Activated naive CD4-positive, alpha-beta T cell treated with anti-CD3 and anti-CD28 coated beads for 36 hours (primary cell): ENCODE measurements at regions not wholly inside any gene's neighbourhood (a gene's known extent, or its start where the extent isn't known, plus 50 kb on each side); places are given as distances from the start of the nearest gene placed in this dataset.
A peak's percentile ranks its signal among the peaks of the same experiment; 100 is the strongest.

Experiments
- CTCF ChIA-PET: fragments of 350-600 bp; sonication (Branson Sonifier 250); formaldehyde crosslinking; loops from one replicate; lab custom pipeline; 2021; ENCODE audit warnings: antibody characterized with exemption; lab: Charles Lee
- DNase-seq: peaks from one replicate; pipeline ENCODE4 v3.0.0-alpha.2; 2020
- H3K27ac Mint-ChIP-seq: one replicate; pipeline ENCODE4 v1.8.0; 2021; ENCODE audit warnings: mild to moderate bottlenecking, mixed read lengths
- H3K27me3 Mint-ChIP-seq: one replicate; pipeline ENCODE4 v1.8.0; 2021; ENCODE audit warnings: low read depth, mixed read lengths
- H3K36me3 Mint-ChIP-seq: one replicate; pipeline ENCODE4 v1.8.0; 2021; ENCODE audit warnings: low read depth, mixed read lengths
- H3K4me1 Mint-ChIP-seq: one replicate; pipeline ENCODE4 v1.8.0; 2021; ENCODE audit warnings: low read depth, mixed read lengths
- H3K4me3 Mint-ChIP-seq: one replicate; pipeline ENCODE4 v1.8.0; 2021; ENCODE audit warnings: mild to moderate bottlenecking, moderate library complexity, mixed read lengths
- H3K9me3 Mint-ChIP-seq: one replicate; pipeline ENCODE4 v1.8.0; 2021; ENCODE audit warnings: mixed read lengths
- intact Hi-C: fragments of 100-400 bp; cut with micrococcal nuclease; formaldehyde crosslinking; loops from one replicate; pipeline ENCODE4 v1.15.1; 2023

DNA sequence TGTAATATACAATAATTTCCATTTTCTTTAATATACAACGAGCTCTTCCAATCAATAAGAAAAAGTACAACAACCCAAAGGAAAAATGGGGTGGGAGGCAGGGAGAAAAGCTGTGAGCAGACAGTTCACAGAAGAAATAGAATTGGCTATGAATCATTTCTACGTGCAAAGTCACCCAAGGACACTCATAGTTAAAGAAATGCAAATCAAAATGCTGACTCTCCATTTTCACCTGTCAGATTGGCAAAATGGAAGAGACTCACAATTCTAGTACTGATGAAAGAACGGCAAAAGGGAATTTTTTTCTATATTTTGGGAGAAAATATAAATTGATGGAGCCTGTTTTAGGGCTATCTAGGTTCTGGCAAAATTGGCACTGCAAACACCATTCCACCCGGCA lies 116.3 kb upstream of the MEF2A start:
- H3K4me3 Mint-ChIP-seq: no peak overlapping the region
- H3K4me1 Mint-ChIP-seq: peaks cover 54% of the 10 kb centered on the region
- H3K36me3 Mint-ChIP-seq: no peaks in the 10 kb centered on the region

DNA sequence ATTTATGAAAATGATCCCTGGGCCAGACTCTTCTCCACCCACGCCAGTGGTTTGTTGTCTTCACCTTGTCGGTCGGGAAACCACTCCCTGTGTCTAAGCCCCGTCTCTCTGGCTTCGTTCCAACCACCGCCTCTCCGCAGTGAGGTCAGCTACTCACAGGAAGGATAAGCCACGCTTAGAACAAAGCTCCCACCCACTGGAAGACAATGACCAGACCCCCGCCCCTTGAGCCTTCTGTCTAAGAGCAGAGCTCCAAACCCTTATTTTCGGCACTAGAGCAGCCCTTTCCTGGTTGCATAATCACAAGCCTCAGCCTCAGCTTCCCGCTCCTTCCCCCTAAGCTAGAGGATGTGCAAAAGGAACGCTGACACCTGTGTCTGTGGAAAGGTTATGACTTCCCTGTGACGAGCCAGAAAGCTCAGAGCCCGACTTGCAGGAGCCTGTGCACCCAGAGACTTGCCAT lies 114.9 kb upstream of the MEF2A start:
- CTCF ChIA-PET: interaction anchor here (0.6 to 0.7 kb wide), 2 partner anchors 24 to 52 kb away, joined by 3 read pairs; no protein-coding TSS in a partner anchor
- intact Hi-C loops: no loop called here
- no peaks in the 10 kb centered on the region for H3K36me3 Mint-ChIP-seq
- no peaks in the 10 kb centered on the region for H3K9me3 Mint-ChIP-seq
- H3K4me1 Mint-ChIP-seq: peaks cover 44% of the 10 kb centered on the region
- no peak overlapping the region for H3K27ac Mint-ChIP-seq
- peak overlapping the region; percentile 49 for H3K4me3 Mint-ChIP-seq
- DNase-seq: peak; percentile 74
- no peaks in the 10 kb centered on the region for H3K27me3 Mint-ChIP-seq

More for the DNA sequence above, 116.3 kb upstream of the MEF2A start:
- Mint-ChIP-seq H3K9me3 (no peaks in the 10 kb centered on the region), H3K27me3 (no peaks in the 10 kb centered on the region), H3K27ac (no peak overlapping the region)
- intact Hi-C loops: loop anchor here (10.0 kb wide), 1 partner anchor 1145 kb away; no protein-coding TSS in a partner anchor
- CTCF ChIA-PET: interaction anchor here (1.3 kb wide), 1 partner anchor 254 kb away, joined by 4 read pairs; no protein-coding TSS in a partner anchor
- DNase-seq: no peak

DNA sequence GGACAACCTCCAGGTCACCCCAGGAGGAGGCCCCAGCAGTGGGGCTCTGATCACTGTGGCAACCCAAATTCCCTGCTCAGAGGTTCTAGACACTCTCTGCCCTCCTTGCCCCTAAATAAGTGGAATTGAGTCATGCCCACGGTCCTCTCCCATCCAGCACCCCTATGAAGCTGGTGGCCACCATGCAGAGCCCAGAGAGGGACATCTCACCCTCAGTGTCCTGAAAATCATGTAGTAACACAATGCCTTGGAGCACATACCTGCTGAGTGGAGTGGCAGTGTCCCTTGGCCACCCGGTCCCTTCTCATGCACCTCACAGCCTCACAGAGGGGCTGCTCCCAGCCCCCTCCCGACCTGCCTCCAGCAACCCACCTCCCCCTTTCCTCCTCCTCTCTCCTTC lies 114.3 kb upstream of the MEF2A start:
- Mint-ChIP-seq H3K4me3 (peak overlapping the region; percentile 2), H3K4me1 (peaks cover 42% of the 10 kb centered on the region), H3K27me3 (no peaks in the 10 kb centered on the region), H3K9me3 (no peaks in the 10 kb centered on the region), H3K27ac (no peak overlapping the region), H3K36me3 (no peaks in the 10 kb centered on the region)
- intact Hi-C loops: no loop called here
- DNase-seq: no peak
- CTCF ChIA-PET: interaction anchor here (0.7 kb wide), 1 partner anchor 53 kb away, joined by 3 read pairs; no protein-coding TSS in a partner anchor

DNA sequence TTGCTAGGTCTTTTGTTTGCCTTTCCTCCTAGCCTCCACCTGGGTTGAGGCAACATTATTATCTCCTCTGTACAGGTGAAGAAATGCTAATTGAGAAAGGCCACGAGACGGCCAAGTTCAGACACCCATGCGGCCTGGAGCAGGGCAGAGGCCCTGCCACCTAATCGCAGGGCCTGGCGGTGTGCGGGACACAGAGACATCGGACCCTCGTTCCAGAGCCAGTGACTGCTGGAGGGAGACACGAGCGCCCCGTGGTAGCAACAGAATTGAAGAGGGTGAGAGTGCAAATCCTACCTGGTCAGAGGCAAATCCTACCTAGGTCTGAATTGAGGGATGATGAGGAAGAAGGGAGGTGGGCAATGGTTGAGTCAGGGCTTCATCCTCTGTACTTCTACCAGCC lies 113.8 kb upstream of the MEF2A start:
- peaks cover 41% of the 10 kb centered on the region for H3K4me1 Mint-ChIP-seq
- no peak overlapping the region for H3K27ac Mint-ChIP-seq
- intact Hi-C loops: no loop called here
- DNase-seq: no peak
- H3K4me3 Mint-ChIP-seq: no peak overlapping the region
- H3K36me3 Mint-ChIP-seq: no peaks in the 10 kb centered on the region
- no peaks in the 10 kb centered on the region for H3K27me3 Mint-ChIP-seq
- CTCF ChIA-PET: no interaction called here
- H3K9me3 Mint-ChIP-seq: no peaks in the 10 kb centered on the region

DNA sequence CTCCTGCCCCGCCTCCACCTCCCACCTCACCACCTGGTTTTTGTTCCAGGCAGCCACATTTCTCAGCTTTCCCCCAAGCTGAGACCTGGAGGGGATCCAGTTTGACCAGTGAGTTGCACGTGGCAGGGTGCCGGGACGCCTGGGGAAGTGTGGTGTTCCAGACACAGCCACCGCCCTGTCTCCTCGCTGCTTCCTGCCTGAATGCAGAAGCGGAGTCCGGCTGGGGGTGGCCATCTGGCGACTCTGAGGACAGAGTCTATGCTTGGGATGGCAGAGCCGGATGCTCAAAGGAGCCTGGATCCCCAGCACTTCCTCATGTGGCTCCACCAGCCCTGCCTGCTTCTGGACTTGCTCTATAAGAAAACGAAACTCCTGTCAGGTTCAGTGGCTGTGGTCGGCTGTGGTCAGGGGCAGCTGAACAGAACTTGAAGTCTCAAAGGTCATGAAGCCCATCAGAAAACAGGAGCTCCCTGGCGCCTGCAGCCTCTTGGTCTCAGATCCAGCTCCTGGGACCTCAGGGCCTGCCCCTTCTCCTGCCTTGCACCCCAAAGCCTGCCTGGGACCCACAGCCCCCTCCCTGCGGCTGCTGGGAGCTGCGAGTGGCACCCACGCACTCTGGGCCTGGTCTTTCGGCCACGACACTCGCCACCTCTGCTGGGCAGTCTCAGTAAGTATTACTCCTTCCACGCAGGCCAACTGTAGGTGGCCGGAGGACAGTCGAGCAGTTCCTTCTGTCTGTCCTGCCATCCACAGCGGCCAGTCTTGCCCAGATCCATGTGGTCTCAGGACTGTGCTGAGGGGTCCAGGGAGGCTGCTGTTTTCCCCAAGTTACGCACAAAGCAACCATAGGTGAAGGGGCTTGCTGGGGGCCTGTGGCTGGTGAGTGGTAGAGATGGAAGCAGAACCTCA lies 112.8 kb upstream of the MEF2A start:
- H3K4me3 Mint-ChIP-seq: no peak overlapping the region
- no peak for DNase-seq
- H3K36me3 Mint-ChIP-seq: no peaks in the 10 kb centered on the region
- peaks cover 4% of the 10 kb centered on the region for H3K9me3 Mint-ChIP-seq
- intact Hi-C loops: no loop called here
- no peak overlapping the region for H3K27ac Mint-ChIP-seq
- no peaks in the 10 kb centered on the region for H3K27me3 Mint-ChIP-seq
- peaks cover 36% of the 10 kb centered on the region for H3K4me1 Mint-ChIP-seq
- CTCF ChIA-PET: interaction anchor here (0.6 kb wide), 1 partner anchor 22 kb away, joined by 3 read pairs; no protein-coding TSS in a partner anchor

DNA sequence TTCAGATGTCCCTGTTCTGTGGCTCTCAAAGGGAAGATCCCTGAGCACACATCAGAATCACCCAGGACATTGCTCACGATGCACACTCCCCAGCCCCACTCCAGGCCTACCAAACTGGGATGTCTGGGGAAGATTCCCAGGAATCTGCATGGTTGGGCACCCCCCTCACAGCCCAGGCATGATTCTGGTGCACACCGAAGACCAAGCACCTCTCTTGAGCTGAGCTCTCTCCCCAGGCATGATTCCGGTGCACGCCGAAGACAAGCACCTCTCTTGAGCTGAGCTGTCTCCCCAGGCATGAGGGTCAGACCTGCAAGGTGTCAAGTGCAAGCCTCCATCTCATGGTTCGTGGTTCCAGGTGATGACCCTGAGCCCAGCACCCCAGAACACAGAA lies 112.2 kb upstream of the MEF2A start:
- Mint-ChIP-seq H3K4me3 (no peak overlapping the region), H3K36me3 (no peaks in the 10 kb centered on the region), H3K9me3 (peaks cover 4% of the 10 kb centered on the region), H3K27ac (no peak overlapping the region), H3K4me1 (peaks cover 31% of the 10 kb centered on the region), H3K27me3 (no peaks in the 10 kb centered on the region)
- no peak for DNase-seq
- CTCF ChIA-PET: no interaction called here
- intact Hi-C loops: no loop called here

DNA sequence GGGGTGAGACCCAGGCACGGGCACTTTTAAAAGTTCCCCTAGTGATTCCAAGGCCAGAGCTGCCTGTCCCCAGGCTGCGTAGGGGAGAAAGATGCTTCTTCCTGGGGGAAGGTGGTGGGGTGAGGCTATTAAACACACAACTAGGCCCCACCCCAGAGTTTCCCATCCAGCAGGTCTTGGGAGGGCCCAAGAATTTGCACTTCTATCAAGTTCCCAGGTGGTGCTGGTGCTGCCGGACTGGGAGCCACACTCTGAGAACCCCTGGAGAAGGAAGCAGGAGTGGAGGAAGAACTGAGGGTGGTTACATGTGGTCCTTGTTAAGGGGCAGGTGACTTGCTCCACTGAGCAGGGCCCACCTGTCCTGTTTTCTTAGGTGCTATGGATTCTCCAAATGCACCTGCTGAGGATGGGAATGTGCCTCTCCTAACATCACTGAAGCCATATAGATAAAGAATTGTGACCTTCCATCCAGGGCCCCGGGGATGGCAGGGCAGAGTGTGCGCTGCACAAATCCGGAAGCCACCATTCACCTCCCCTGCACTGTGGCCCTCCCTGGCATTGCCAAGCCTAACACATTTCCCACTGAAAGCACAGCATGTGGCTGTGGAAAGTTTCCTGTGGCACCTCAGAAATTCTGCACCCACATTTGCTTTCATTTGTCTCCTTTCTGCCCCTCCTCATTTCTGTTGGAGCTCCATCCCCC lies 111.5 kb upstream of the MEF2A start:
- Mint-ChIP-seq H3K9me3 (peaks cover 4% of the 10 kb centered on the region), H3K27me3 (no peaks in the 10 kb centered on the region), H3K27ac (no peak overlapping the region), H3K4me3 (no peak overlapping the region), H3K4me1 (peaks cover 29% of the 10 kb centered on the region), H3K36me3 (no peaks in the 10 kb centered on the region)
- no peak for DNase-seq
- CTCF ChIA-PET: no interaction called here
- intact Hi-C loops: no loop called here

DNA sequence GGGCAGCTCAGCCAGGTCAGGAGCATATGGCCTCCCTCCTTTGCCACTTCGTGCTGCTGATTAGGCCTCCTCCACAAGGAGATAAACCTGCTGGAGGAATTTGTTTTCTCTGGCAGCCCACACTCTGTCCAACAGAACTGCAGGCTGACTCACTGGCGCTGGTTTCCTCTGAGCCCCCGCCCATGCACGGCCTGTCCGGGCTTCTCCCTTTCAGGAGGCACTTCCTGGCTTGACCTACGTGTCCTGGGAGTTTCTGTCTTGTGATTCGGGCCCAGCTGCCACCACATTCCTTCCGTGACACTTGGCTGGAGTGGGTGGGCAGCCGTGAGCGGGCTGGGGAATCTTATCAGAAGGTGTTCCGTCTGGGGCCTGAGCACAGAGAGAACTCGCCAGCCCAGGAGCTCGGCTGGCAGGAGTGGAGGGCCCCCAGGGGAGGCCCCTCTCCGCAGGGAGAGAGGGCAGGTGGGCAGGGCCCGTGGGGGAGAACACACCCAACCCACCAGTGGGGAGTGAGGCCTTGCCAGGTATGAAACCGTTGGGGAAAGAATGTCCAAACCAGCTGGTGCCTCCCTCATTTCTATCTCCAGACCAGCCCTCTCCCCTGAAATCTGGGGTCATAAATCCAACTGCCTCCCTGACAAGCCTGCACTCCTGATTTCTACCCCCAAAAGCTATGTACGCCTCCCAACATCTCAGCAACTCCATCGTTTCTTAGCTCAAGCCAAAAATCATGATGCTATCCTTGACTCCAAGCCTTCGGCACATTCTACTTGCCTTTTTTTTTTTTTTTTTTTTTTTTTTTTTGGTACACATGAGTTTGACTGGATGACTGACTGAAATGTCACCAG lies 110.6 kb upstream of the MEF2A start:
- CTCF ChIA-PET: no interaction called here
- H3K27me3 Mint-ChIP-seq: no peaks in the 10 kb centered on the region
- H3K36me3 Mint-ChIP-seq: no peaks in the 10 kb centered on the region
- H3K4me1 Mint-ChIP-seq: peaks cover 21% of the 10 kb centered on the region
- DNase-seq: no peak
- H3K9me3 Mint-ChIP-seq: peaks cover 4% of the 10 kb centered on the region
- H3K4me3 Mint-ChIP-seq: no peak overlapping the region
- intact Hi-C loops: no loop called here
- no peak overlapping the region for H3K27ac Mint-ChIP-seq

DNA sequence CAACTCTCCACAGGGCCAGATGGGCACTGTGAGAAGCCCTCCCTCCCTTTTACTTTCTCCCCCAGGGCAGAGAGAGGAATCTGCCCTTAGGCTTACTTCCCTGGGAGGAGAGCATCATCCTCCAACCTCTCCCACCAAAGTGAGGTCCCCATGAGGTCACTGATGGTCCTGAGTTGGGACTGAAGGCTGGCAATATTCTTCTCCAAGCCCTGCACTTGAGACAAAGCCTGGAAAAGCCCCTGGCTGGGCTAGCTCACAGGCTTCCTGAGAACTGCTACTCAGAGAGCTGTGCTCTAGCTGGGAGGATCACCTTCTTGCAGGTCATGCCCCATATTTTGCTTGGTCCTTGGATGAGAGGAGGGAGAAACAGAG lies 110.0 kb upstream of the MEF2A start:
- Mint-ChIP-seq H3K27me3 (no peaks in the 10 kb centered on the region), H3K36me3 (no peaks in the 10 kb centered on the region), H3K4me1 (peaks cover 15% of the 10 kb centered on the region), H3K27ac (no peak overlapping the region), H3K9me3 (peaks cover 4% of the 10 kb centered on the region), H3K4me3 (no peak overlapping the region)
- CTCF ChIA-PET: no interaction called here
- intact Hi-C loops: no loop called here
- no peak for DNase-seq

DNA sequence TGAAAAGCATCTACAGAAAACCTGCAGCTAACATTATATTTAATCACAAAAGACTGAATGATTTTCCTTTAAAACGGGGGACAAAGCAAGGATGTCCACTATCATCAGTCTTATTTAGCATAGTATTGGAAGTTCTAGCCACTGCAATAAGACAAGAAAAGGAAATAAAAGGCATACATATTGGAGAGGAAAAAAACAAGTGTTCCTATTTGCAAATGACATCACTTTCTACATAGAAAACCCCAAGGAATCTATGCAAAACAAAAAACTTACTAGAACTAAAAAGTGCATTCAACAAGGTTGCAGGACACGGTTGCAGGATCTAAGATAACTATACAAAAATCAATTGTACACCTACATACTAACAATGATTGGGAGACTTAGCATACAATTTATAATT lies 101.6 kb upstream of the MEF2A start:
- peaks cover 23% of the 10 kb centered on the region for H3K9me3 Mint-ChIP-seq
- H3K27ac Mint-ChIP-seq: no peak overlapping the region
- H3K27me3 Mint-ChIP-seq: no peaks in the 10 kb centered on the region
- H3K4me1 Mint-ChIP-seq: no peaks in the 10 kb centered on the region
- DNase-seq: no peak
- no peak overlapping the region for H3K4me3 Mint-ChIP-seq
- intact Hi-C loops: no loop called here
- CTCF ChIA-PET: no interaction called here
- no peaks in the 10 kb centered on the region for H3K36me3 Mint-ChIP-seq

DNA sequence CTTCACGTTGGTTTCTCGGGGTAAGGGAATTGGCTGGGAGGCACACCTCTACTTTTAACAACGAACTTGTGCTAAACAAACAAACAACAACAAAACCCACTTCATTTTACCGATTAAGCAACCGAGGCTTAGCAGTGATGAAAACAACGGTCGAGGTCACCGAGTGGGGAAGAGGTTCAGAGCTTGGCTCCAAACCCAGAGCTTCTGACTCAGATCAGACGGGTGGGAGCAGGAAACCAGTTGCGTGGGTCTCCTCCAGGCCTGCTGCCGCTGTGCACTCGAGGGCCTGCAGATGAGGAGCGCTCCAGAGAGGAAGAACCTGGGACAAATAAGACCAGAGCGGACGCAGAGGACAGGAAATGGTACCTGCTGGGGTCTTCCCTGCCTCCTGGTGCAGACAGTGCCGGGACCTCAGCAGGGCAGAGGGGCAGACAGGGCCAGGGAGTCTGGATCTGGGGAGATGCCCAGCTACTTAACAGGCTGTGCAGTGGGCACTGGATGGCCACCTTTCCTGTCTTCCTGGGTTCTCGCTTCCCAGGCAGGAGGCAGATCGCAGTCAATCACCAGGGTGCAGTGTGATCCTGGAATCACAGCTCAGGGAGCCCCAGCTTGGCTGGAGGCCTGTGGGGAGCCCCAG lies 99.0 kb upstream of the MEF2A start:
- no peak for DNase-seq
- CTCF ChIA-PET: no interaction called here
- Mint-ChIP-seq H3K27ac (no peak overlapping the region), H3K9me3 (peaks cover 21% of the 10 kb centered on the region), H3K4me3 (no peak overlapping the region), H3K4me1 (no peaks in the 10 kb centered on the region), H3K36me3 (no peaks in the 10 kb centered on the region), H3K27me3 (no peaks in the 10 kb centered on the region)
- intact Hi-C loops: no loop called here

DNA sequence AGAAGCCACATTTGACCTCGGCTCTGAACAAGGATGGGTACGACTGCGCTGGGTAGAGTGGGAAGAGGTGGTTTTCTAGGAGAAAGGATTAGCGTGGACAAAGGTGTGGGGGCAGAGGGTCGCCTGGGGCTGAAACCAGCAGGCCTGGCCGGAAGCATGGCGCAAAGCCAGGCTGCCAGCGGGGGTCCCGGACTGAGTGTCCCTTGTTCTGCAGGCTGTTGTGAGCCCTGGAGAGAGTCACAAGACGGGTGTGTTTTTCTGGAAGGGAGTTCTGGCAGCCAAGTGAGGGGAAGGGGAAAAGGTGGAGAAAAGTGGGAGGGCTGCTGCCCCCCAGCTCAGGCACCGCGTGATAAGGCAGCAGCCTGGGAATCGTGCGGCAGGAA lies 98.5 kb upstream of the MEF2A start:
- CTCF ChIA-PET: no interaction called here

More for the DNA sequence above, 98.5 kb upstream of the MEF2A start:
- Mint-ChIP-seq H3K27me3 (no peaks in the 10 kb centered on the region), H3K27ac (no peak overlapping the region), H3K36me3 (no peaks in the 10 kb centered on the region), H3K4me1 (no peaks in the 10 kb centered on the region), H3K9me3 (peaks cover 18% of the 10 kb centered on the region), H3K4me3 (no peak overlapping the region)
- DNase-seq: no peak
- intact Hi-C loops: no loop called here
